Gastrocnemius medialis (tissue), 4 donors: ENCODE measurements at regions not wholly inside any gene's neighbourhood (a gene's known extent, or its start where the extent isn't known, plus 50 kb on each side); places are given as distances from the start of the nearest gene placed in this dataset.

ENCODE experiments used
- CTCF ChIP-seq, 5 experiments: fragments of 450-650 bp in 3 of 5; fragments of 200-600 bp in 2 of 5; sonication (generic) in 2 of 5; IDR thresholded peaks in 4 of 5; conservative IDR thresholded peaks in 1 of 5; 1 replicate in 4 of 5; 2 replicates in 1 of 5; pipeline ENCODE4 v1.5.1; 2016 to 2019; ENCODE audit warnings: antibody characterized with exemption in 5 of 5, mild to moderate bottlenecking in 3 of 5, moderate library complexity in 3 of 5
- POLR2A ChIP-seq, 2 donors: fragments of 450-650 bp; IDR thresholded peaks; one replicate each; pipeline ENCODE4 v1.6.1; 2017; ENCODE audit warnings: antibody characterized with exemption in 2 of 2, mild to moderate bottlenecking in 2 of 2, moderate library complexity in 2 of 2

DNA sequence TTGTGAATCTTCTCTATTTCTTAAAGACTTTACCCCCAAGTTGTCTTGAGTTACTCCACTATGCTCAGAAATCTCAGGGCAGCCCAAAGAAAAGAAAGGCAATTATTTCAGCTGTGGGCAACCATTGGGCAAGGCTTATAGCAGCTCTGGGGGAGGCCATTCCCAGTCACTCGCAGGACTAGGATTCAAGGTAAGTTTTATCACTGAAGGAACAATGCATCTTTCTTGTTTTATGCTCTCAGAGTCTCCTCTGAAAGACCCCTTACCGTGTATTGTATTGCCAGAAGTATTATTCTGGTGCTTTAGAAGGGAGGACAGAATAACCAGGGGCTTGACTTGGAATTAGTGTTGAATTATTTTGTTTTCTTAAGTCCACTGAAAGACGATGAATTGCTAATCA is 586.3 kb upstream of the MAP3K7 start:
- no peak for TF ChIP-seq POLR2A (IDR thresholded peaks at IDR 0.05)
- TF ChIP-seq CTCF (IDR thresholded peaks at IDR 0.05 in 4 of 5, conservative IDR thresholded peaks at IDR 0.05 in 1 of 5) = no peak
